OCI-LY3 (cell line): ENCODE measurements at regions not wholly inside any gene's neighbourhood (a gene's known extent, or its start where the extent isn't known, plus 50 kb on each side); places are given as distances from the start of the nearest gene placed in this dataset.
"Not testable (repeated sequence)": the region's sequence is repeated elsewhere in the genome, so short reads cannot be mapped to it uniquely, and the experiment has no call there.

ENCODE experiments used
- H2AFZ ChIP-seq: fragments of 200-600, 300-600 bp; shearing (Covaris generic); 2 replicates; pipeline ENCODE4 v1.6.0; 2014; ENCODE audit warnings: antibody characterized with exemption, low read depth, low read length
- H3K27ac ChIP-seq: fragments of 200-600, 300-600 bp; sonication (generic); 2 replicates; pipeline ENCODE4 v1.5.1; 2014; ENCODE audit warnings: mild to moderate bottlenecking, low read length, moderate library complexity, mixed read lengths
- H3K27me3 ChIP-seq: fragments of 200-600, 300-600 bp; sonication (generic); 2 replicates; pipeline ENCODE4 v1.6.1; 2014; ENCODE audit warnings: low read depth, low read length, mixed read lengths
- H3K36me3 ChIP-seq: fragments of 200-600, 300-600 bp; sonication (generic); replicated peaks from 2 replicates; pipeline ENCODE3; 2014; ENCODE audit warnings: low read depth, low read length, mixed read lengths
- H3K4me1 ChIP-seq: fragments of 300-600, 200-600 bp; sonication (generic); 2 replicates; pipeline ENCODE4 v1.6.1; 2014; ENCODE audit warnings: low read length, mixed read lengths
- H3K4me2 ChIP-seq: fragments of 200-600, 300-600 bp; sonication (generic); 2 replicates; pipeline ENCODE4 v1.6.1; 2014; ENCODE audit warnings: low read length, mixed read lengths
- H3K4me3 ChIP-seq: fragments of 300-600, 200-600 bp; sonication (generic); 2 replicates; pipeline ENCODE4 v1.5.1; 2014; ENCODE audit warnings: antibody characterized with exemption, mild to moderate bottlenecking, low read length, moderate library complexity
- H3K79me2 ChIP-seq: fragments of 300-600, 200-600 bp; shearing (Covaris generic); 2 replicates; pipeline ENCODE4 v1.6.1; 2014; ENCODE audit warnings: mild to moderate bottlenecking, low read length, mixed read lengths
- H3K9ac ChIP-seq: fragments of 300-600, 200-600 bp; shearing (Covaris generic); 2 replicates; pipeline ENCODE4 v1.6.0; 2014; ENCODE audit warnings: mild to moderate bottlenecking, low read length, moderate library complexity
- H3K9me3 ChIP-seq: fragments of 200-600, 300-600 bp; shearing (Covaris generic); 2 replicates; pipeline ENCODE4 v1.6.1; 2014; ENCODE audit warnings: low read length, mixed read lengths; ENCODE audit not compliant: insufficient read depth
- H4K20me1 ChIP-seq: fragments of 200-600, 300-600 bp; sonication (generic); 2 replicates; pipeline ENCODE4 v1.6.1; 2016; ENCODE audit warnings: low read length, mixed read lengths; ENCODE audit not compliant: insufficient read depth
- EZH2phosphoT487 ChIP-seq: fragments of 200-600 bp; shearing (Covaris generic); IDR thresholded peaks from 2 replicates; pipeline ENCODE4 v1.6.1; 2018; ENCODE audit warnings: antibody characterized with exemption, mixed run types, low read depth
- TF ChIP-seq, protein P1 (sequence below): fragments of 200-600, 300-600 bp; sonication (generic); IDR thresholded peaks from 2 replicates; pipeline ENCODE4 v1.5.1; 2014; ENCODE audit warnings: antibody characterized with exemption, low read length, low read depth

DNA sequence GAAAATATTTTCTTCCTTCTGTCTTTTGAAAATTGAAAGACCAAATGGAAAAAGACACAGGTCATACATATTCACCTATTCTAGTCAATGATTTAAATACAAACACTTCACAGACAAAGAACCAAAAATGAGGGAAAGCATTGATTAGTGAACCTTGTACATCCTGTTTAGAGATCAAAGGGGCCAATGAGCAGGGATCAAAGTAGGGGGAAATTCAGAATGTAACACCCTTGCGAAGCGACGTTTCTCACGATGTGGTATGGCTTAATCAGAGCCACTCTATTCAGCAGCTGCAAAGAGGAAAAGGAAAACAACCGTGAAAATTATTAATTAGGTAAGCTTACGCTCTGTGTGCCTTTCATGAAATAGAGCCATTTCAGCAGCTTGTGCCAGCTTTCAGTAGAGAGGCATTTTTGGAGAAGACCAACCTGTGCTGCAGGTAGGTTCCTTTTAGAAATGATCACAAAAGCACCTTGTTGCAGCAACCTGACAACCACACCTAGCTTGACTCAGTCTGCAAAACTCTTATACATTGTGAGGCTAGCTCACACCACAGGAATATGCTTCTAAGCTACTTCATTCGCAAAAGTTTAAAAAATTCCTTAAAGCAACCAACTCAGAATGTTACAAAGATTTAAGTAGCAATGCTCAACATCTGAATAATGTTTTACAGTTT, 78.0 kb downstream of the DKK1 start:
- Histone ChIP-seq H3K4me2 (no peak overlapping the region), H3K9ac (no peak overlapping the region), H3K27me3 (no peaks in the 10 kb centered on the region), H3K27ac (no peak overlapping the region), H3K36me3 (no peaks in the 10 kb centered on the region), H3K79me2 (no peaks in the 10 kb centered on the region), H3K4me3 (no peak overlapping the region), H2AFZ (no peak overlapping the region), H4K20me1 (no peaks in the 10 kb centered on the region), H3K9me3 (no peaks in the 10 kb centered on the region), H3K4me1 (no peaks in the 10 kb centered on the region)
- TF ChIP-seq EZH2phosphoT487 = no peak

DNA sequence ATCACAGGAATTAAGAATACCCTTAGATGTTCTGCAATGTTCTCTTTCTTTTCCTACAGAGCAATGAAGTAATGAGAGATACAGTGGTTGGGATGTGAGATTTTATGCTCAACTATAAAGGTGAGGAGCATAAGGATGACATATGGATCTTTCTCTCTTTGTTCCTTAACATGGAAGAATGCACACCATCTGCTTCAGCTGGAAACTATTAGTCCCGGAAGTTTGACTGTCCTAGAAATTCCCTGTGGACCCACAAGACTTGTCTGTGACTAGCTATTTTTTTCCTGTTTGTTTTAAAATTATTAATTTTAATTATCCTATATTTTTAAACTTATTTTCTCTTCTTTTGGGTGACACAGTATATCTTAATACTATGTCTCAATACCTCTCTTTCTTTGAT, 80.2 kb downstream of the DKK1 start:
- Histone ChIP-seq H3K27me3 (no peaks in the 10 kb centered on the region), H3K27ac (no peak overlapping the region), H3K4me1 (no peaks in the 10 kb centered on the region), H3K9ac (no peak overlapping the region), H4K20me1 (no peaks in the 10 kb centered on the region), H3K9me3 (no peaks in the 10 kb centered on the region), H3K4me2 (no peak overlapping the region), H3K79me2 (no peaks in the 10 kb centered on the region), H3K36me3 (no peaks in the 10 kb centered on the region), H3K4me3 (no peak overlapping the region), H2AFZ (no peak overlapping the region)
- TF ChIP-seq, protein P1, sequence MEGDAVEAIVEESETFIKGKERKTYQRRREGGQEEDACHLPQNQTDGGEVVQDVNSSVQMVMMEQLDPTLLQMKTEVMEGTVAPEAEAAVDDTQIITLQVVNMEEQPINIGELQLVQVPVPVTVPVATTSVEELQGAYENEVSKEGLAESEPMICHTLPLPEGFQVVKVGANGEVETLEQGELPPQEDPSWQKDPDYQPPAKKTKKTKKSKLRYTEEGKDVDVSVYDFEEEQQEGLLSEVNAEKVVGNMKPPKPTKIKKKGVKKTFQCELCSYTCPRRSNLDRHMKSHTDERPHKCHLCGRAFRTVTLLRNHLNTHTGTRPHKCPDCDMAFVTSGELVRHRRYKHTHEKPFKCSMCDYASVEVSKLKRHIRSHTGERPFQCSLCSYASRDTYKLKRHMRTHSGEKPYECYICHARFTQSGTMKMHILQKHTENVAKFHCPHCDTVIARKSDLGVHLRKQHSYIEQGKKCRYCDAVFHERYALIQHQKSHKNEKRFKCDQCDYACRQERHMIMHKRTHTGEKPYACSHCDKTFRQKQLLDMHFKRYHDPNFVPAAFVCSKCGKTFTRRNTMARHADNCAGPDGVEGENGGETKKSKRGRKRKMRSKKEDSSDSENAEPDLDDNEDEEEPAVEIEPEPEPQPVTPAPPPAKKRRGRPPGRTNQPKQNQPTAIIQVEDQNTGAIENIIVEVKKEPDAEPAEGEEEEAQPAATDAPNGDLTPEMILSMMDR = no peak
- TF ChIP-seq EZH2phosphoT487 = no peak

DNA sequence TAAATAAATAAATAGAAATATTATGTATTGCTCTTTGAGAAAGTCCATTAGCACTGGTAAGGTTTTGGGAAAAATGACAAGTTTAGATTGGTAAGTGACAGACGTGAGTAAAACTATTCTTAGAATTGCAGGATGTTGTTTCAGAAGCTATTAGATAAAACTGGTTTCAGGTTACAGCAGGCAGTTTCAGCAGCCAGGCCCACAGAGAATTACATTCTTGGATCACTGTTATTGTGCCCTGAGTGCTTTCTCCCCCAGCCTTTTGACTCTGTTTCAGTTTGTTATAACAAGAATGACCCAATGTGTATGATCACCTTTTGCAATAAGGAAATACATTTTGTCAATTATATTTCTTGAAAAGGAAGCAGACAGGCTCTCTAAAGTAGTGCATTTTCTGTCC, 86.5 kb downstream of the DKK1 start:
- Histone ChIP-seq H3K27me3 (no peaks in the 10 kb centered on the region), H4K20me1 (no peaks in the 10 kb centered on the region), H3K9me3 (no peaks in the 10 kb centered on the region), H3K79me2 (no peaks in the 10 kb centered on the region), H3K4me1 (no peaks in the 10 kb centered on the region), H2AFZ (no peak overlapping the region), H3K27ac (no peak overlapping the region), H3K9ac (no peak overlapping the region), H3K4me3 (no peak overlapping the region), H3K4me2 (no peak overlapping the region), H3K36me3 (no peaks in the 10 kb centered on the region)
- no peak for TF ChIP-seq EZH2phosphoT487
- TF ChIP-seq, protein P1 = no peak

DNA sequence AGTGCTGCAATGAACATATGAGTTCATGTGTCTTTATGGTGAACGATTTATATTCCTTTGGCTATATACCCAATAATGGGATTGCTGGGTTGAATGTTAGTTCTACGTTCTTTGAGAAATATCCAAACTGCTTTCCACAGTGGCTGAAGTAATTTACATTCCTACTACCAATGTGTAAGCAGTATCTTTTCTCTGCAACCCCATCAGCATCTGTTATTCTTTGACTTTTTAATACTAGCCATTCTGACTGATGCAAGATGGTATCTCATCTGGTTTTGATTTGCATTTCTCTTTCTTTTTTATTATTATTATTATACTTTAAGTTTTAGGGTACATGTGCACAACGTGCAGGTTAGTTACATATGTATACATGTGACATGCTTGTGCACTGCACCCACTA, 89.7 kb downstream of the DKK1 start:
- not testable (repeated sequence) for H2AFZ ChIP-seq, H3K9me3 ChIP-seq, H3K4me1 ChIP-seq, H3K4me2 ChIP-seq, H3K36me3 ChIP-seq, H3K4me3 ChIP-seq, H3K9ac ChIP-seq, H3K27ac ChIP-seq, H3K27me3 ChIP-seq, H4K20me1 ChIP-seq, H3K79me2 ChIP-seq

DNA sequence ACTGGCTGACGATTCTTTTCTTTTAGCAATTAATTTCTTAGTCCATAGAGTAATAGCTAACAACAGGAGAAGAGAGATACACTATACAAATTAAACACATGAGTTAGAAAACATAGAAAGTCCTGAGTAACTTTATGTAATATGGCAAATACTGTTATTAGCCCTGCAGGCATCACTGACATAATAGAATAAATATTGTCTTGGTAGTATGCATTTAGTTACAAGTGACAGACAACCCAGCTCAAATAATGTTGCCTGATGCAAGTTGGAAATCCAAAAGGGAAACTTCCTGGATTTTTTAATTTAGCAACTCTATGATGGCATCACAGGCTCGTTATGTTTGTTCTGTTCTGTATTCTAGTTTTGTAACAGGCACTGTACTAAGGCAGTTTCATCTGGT, 95.1 kb downstream of the DKK1 start:
- no peaks in the 10 kb centered on the region for H3K27me3 ChIP-seq
- H3K4me2 ChIP-seq = no peak overlapping the region
- no peaks in the 10 kb centered on the region for H4K20me1 ChIP-seq
- H3K27ac ChIP-seq = no peak overlapping the region
- H3K4me1 ChIP-seq = no peaks in the 10 kb centered on the region
- no peak overlapping the region for H3K4me3 ChIP-seq
- no peaks in the 10 kb centered on the region for H3K36me3 ChIP-seq
- no peak overlapping the region for H2AFZ ChIP-seq
- H3K9me3 ChIP-seq = no peaks in the 10 kb centered on the region
- no peak for TF ChIP-seq EZH2phosphoT487
- TF ChIP-seq, protein P1 = no peak
- no peak overlapping the region for H3K9ac ChIP-seq
- H3K79me2 ChIP-seq = no peaks in the 10 kb centered on the region
